GM10248 (cell line): ENCODE measurements at regions not wholly inside any gene's neighbourhood (a gene's known extent, or its start where the extent isn't known, plus 50 kb on each side); places are given as distances from the start of the nearest gene placed in this dataset.

Source experiments
- CTCF ChIA-PET: fragments of 300-600 bp; sonication (Branson Sonifier 250); formaldehyde crosslinking; extraction: SDS; loops from one replicate; lab custom pipeline; 2021; ENCODE audit warnings: antibody characterized with exemption; lab: Yijun Ruan, JAX
- POLR2A ChIA-PET: fragments of 350-650 bp; sonication (Branson Sonifier 250); formaldehyde crosslinking; extraction: SDS; loops from one replicate; lab custom pipeline; 2020; ENCODE audit warnings: antibody characterized with exemption; lab: Yijun Ruan, JAX
- DNase-seq: peaks from one replicate; pipeline ENCODE4 v3.0.0; 2012; ENCODE audit errors: extremely low spot score
- CTCF ChIP-seq: IDR thresholded peaks from 2 replicates; pipeline ENCODE4 v1.5.1; 2012; ENCODE audit warnings: mild to moderate bottlenecking, low read depth; ENCODE audit errors: extremely low read depth, missing control alignments, control extremely low read depth

GRCh38 chr5:89973516-89973915 lies 436.0 kb downstream of the CETN3 start:
- POLR2A ChIA-PET, result no interaction called here
- no peak for DNase-seq
- no peak for TF ChIP-seq CTCF
- CTCF ChIA-PET, result interaction anchor here (0.9 to 2.6 kb wide), 4 partner anchors 9 to 24 kb away, joined by 3 to 6 read pairs (median 4); no protein-coding TSS in a partner anchor

GRCh38 chr5:89972901-89973300 lies 436.7 kb downstream of the CETN3 start:
- ChIA-PET POLR2A (no interaction called here), CTCF (interaction anchor here (0.9 to 2.6 kb wide), 3 partner anchors 9 to 16 kb away, joined by 3 to 6 read pairs (median 4); no protein-coding TSS in a partner anchor)
- no peak for TF ChIP-seq CTCF
- DNase-seq, result no peak

- ChIA-PET CTCF (interaction anchor here (0.8 to 1.3 kb wide), 3 partner anchors 11 to 36 kb away, joined by 3 read pairs; no protein-coding TSS in a partner anchor), POLR2A (no interaction called here)
- DNase-seq, result no peak
- no peak for TF ChIP-seq CTCF
Observed at GRCh38 chr5:89968958-89969381, 440.6 kb downstream of the CETN3 start.

- no peak for TF ChIP-seq CTCF
- CTCF ChIA-PET, result interaction anchor here (1.1 to 1.3 kb wide), 2 partner anchors 10 to 14 kb away, joined by 3 read pairs; no protein-coding TSS in a partner anchor
- POLR2A ChIA-PET, result no interaction called here
- no peak for DNase-seq
Observed at GRCh38 chr5:89967771-89968444, 441.6 kb downstream of the CETN3 start.

- CTCF ChIA-PET, result interaction anchor here (1.3 to 1.7 kb wide), 3 partner anchors 8 to 20 kb away, joined by 3 to 6 read pairs (median 4); no protein-coding TSS in a partner anchor
- POLR2A ChIA-PET, result no interaction called here
- DNase-seq, result no peak
- TF ChIP-seq CTCF, result no peak
Observed at GRCh38 chr5:89956838-89957237, 452.7 kb downstream of the CETN3 start.

GRCh38 chr5:89954916-89955315 lies 454.6 kb downstream of the CETN3 start:
- ChIA-PET POLR2A (no interaction called here), CTCF (interaction anchor here (1.4 kb wide), 1 partner anchor 10 kb away, joined by 3 read pairs; no protein-coding TSS in a partner anchor)
- no peak for DNase-seq
- TF ChIP-seq CTCF, result no peak
